ENCODE measurements at regions not wholly inside any gene's neighbourhood (a gene's known extent, or its start where the extent isn't known, plus 50 kb on each side); places are given as distances from the start of the nearest gene placed in this dataset.

DNA sequence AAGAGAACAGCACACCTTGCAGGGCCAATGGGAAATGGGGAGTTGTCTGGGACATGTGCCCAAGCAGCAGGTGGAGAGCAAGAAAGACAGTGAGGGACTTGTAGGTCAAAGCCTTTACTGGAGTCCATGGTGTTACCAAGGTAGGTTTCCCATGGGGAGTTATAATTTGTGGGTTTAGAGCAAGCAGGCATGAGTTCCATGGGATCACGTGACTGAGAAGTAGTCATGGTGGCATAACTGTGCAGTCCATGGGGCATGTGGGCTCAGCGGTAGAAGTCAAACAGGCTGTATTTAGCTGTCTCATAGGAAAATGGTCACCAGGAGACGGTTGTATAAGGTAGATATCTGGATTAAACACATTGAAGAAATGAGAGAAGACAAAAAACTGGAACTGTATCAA, 715.1 kb downstream of the SLITRK1 start:
- Histone ChIP-seq H3K4me3 (replicated peaks in 1 of 3) (no peak overlapping the region), H3K27me3 (no peaks in the 10 kb centered on the region), H3K9me3 (no peaks in the 10 kb centered on the region), H3K4me1 (no peaks in the 10 kb centered on the region), H3K27ac (no peak overlapping the region), H3K36me3 (no peaks in the 10 kb centered on the region)
- 89 to 91% methylated on average over 3 of the region's 3 CpGs for WGBS, 2 donors
- intact Hi-C loops (cut with DNase I), result no loop called here
- no peak for TF ChIP-seq CTCF (IDR thresholded peaks at IDR 0.05)
- TF ChIP-seq POLR2A (IDR thresholded peaks at IDR 0.05), result no peak
- no peak for DNase-seq

DNA sequence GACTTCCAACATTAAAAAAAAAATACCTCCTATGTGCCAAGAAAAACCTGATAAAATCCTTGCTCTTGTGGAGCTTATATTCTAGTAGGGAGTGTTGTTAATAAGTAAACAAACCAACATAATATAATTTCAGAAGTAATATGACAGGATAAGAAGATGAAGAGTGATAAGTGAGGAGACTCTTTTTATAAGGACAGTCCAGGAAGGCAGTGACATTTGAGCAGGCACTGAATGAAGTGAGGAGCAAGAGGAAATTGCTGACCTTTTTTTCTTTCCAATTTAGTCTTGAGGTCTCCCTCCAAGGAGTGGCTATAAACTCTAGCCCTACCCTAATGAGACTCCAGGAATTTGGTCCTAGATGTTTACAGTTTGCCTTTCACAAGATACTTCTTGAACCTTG, 715.7 kb downstream of the SLITRK1 start:
- Histone ChIP-seq H3K4me1 (no peaks in the 10 kb centered on the region), H3K27ac (no peak overlapping the region), H3K27me3 (no peaks in the 10 kb centered on the region), H3K9me3 (no peaks in the 10 kb centered on the region), H3K4me3 (replicated peaks in 1 of 3) (no peak overlapping the region), H3K36me3 (no peaks in the 10 kb centered on the region)
- no peak for DNase-seq
- intact Hi-C loops (cut with DNase I), result no loop called here
- TF ChIP-seq POLR2A (IDR thresholded peaks at IDR 0.05), result no peak
- TF ChIP-seq CTCF (IDR thresholded peaks at IDR 0.05), result no peak

DNA sequence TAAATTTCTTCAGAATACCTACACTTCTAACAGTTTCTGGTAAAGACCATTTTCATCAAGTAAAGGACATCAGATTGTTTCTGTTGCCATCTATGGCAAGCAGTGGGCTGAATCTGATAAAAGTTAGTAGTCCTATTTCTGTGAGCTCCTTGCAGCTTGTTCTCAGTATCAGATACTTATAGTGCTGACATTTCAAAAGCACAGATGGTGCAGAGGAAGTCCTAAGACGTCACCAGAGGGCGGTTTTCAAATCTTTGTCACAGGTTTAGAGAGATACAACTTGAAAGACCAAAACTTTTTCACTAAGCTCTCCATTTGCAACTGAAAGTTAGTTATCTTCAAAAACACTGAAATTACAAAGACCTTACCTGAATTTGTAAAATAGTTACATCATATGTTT, 719.8 kb downstream of the SLITRK1 start:
- Histone ChIP-seq H3K27me3 (no peaks in the 10 kb centered on the region), H3K4me3 (replicated peaks in 1 of 3) (no peak overlapping the region)

GRCh38 chr13:83153848-83154247, 728.4 kb downstream of the SLITRK1 start:
- no peaks in the 10 kb centered on the region for H3K36me3 ChIP-seq
- intact Hi-C loops (cut with DNase I), result no loop called here
- no peak for DNase-seq
- TF ChIP-seq CTCF (IDR thresholded peaks at IDR 0.05), result no peak
- H3K4me3 ChIP-seq (replicated peaks in 1 of 3), result no peak overlapping the region
- 34 to 40% methylated on average over 2 of the region's 2 CpGs for WGBS, 2 donors
- no peaks in the 10 kb centered on the region for H3K4me1 ChIP-seq
- H3K9me3 ChIP-seq, result no peaks in the 10 kb centered on the region
- no peak overlapping the region for H3K27ac ChIP-seq
- no peaks in the 10 kb centered on the region for H3K27me3 ChIP-seq

More for the DNA sequence above, 719.8 kb downstream of the SLITRK1 start:
- Histone ChIP-seq H3K27ac (no peak overlapping the region), H3K36me3 (no peaks in the 10 kb centered on the region), H3K4me1 (no peaks in the 10 kb centered on the region), H3K9me3 (no peaks in the 10 kb centered on the region)
- 48 to 57% methylated on average over 2 of the region's 2 CpGs for WGBS, 2 donors
- TF ChIP-seq CTCF (IDR thresholded peaks at IDR 0.05), result no peak
- TF ChIP-seq POLR2A (IDR thresholded peaks at IDR 0.05), result no peak
- intact Hi-C loops (cut with DNase I), result no loop called here
- no peak for DNase-seq

DNA sequence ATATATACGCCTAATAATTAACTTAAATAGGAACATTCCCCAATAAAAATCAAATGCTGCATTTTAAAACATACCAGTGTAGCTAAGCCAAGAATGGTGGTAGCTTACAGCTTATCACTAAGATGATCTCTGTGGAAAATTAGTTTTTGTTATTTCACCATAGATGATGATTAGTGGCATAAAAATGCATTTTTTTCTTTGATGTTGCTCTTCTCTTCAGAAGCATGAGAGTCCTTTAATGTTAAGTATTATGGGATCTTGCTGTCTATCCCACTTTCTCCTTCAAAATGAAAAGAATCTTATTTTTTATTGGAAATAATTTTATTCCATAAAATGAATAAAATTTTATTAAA, 731.0 kb downstream of the SLITRK1 start:
- no peaks in the 10 kb centered on the region for H3K4me1 ChIP-seq

More for the DNA sequence above, 731.0 kb downstream of the SLITRK1 start:
- intact Hi-C loops (cut with DNase I), result no loop called here
- Histone ChIP-seq H3K9me3 (no peaks in the 10 kb centered on the region), H3K36me3 (no peaks in the 10 kb centered on the region), H3K27ac (no peak overlapping the region), H3K4me3 (replicated peaks in 1 of 3) (no peak overlapping the region), H3K27me3 (no peaks in the 10 kb centered on the region)
- WGBS, 2 donors, result 91 to 95% methylated on average over 1 of the region's 1 CpG
- DNase-seq, result no peak
- TF ChIP-seq POLR2A (IDR thresholded peaks at IDR 0.05) (no peak), CTCF (IDR thresholded peaks at IDR 0.05) (no peak)
